Sigmoid colon (tissue), 6 donors: ENCODE measurements at regions not wholly inside any gene's neighbourhood (a gene's known extent, or its start where the extent isn't known, plus 50 kb on each side); places are given as distances from the start of the nearest gene placed in this dataset.

Experiments
- DNase-seq: peaks from one replicate; pipeline ENCODE4 v3.0.0-alpha.2; 2019
- H3K27ac ChIP-seq, 4 donors: fragments of 200-600 bp; sonication (generic); one replicate each; pipeline ENCODE4 v1.5.1; 2016 to 2019; ENCODE audit warnings: mild to moderate bottlenecking in 1 of 4
- H3K27me3 ChIP-seq, 3 donors: fragments of 200-600 bp; sonication (generic); one replicate each; pipeline ENCODE4 v1.5.1; 2019; ENCODE audit warnings: mild to moderate bottlenecking in 1 of 3
- H3K36me3 ChIP-seq, 4 donors: fragments of 200-600 bp; sonication (generic); one replicate each; pipeline ENCODE4 v1.5.1; 2016 to 2019
- H3K4me1 ChIP-seq, 4 donors: fragments of 200-600 bp; sonication (generic); one replicate each; pipeline ENCODE4 v1.5.1; 2017 to 2019
- H3K4me3 ChIP-seq, 4 donors: fragments of 200-600 bp; sonication (generic); one replicate each; pipeline ENCODE4 v1.5.1; 2017 to 2019; ENCODE audit warnings: mild to moderate bottlenecking in 2 of 4, moderate library complexity in 1 of 4
- H3K9me3 ChIP-seq, 4 donors: fragments of 200-600 bp in 3 of 4; sonication (generic) in 3 of 4; one replicate each; pipeline versions ENCODE4 v1.5.1 to v1.6.1; 2013 to 2019
- CTCF ChIP-seq, 4 experiments: fragments of 450-650 bp in 3 of 4; fragments of 200-600 bp in 1 of 4; IDR thresholded peaks; one replicate each; pipeline ENCODE4 v1.5.1; 2016 to 2019; ENCODE audit warnings: antibody characterized with exemption in 4 of 4, mild to moderate bottlenecking in 3 of 4, moderate library complexity in 2 of 4
- EP300 ChIP-seq, 4 donors: sonication (generic); formaldehyde crosslinking; IDR thresholded peaks; one replicate each; pipeline ENCODE4 v1.6.1; 2017; ENCODE audit warnings: antibody characterized with exemption in 4 of 4
- POLR2A ChIP-seq, 2 donors: fragments of 450-650 bp; IDR thresholded peaks; one replicate each; pipeline ENCODE4 v1.6.1; 2016; ENCODE audit warnings: antibody characterized with exemption in 2 of 2, mild to moderate bottlenecking in 2 of 2, moderate library complexity in 2 of 2
- POLR2AphosphoS5 ChIP-seq, 4 donors: sonication (generic); formaldehyde crosslinking; IDR thresholded peaks; one replicate each; pipeline ENCODE4 v1.6.1; 2017; ENCODE audit warnings: antibody characterized with exemption in 4 of 4
- WGBS, 2 donors: extraction: QIAGEN DNeasy Blood & Tissue Kit; methylation state at CpG; one replicate each; pipeline ENCODE4 v1.1.7; 2013; 5-methylcytosine and 5-hydroxymethylcytosine counted together
- intact Hi-C: fragments of 100-400 bp; cut with DNase I; formaldehyde crosslinking; loops from one replicate; pipeline ENCODE4 v1.15.1; 2023
- donor health status: healthy with polysubstance abuse.
- donor health status: healthy.

- intact Hi-C loops: no loop called here
- 61 to 72% methylated on average over 11 of the region's 11 CpGs for WGBS, 2 donors
- no peak overlapping the region for H3K4me3 ChIP-seq
- H3K27me3 ChIP-seq: no peaks in the 10 kb centered on the region
- no peaks in the 10 kb centered on the region for H3K36me3 ChIP-seq
- H3K4me1 ChIP-seq: no peaks in the 10 kb centered on the region
- no peak for DNase-seq
- TF ChIP-seq POLR2A (IDR thresholded peaks at IDR 0.05) (no peak), POLR2AphosphoS5 (IDR thresholded peaks at IDR 0.05) (no peak), EP300 (IDR thresholded peaks at IDR 0.05) (no peak), CTCF (IDR thresholded peaks at IDR 0.05) (no peak)
- H3K9me3 ChIP-seq: no peaks in the 10 kb centered on the region
- H3K27ac ChIP-seq: no peak overlapping the region
Observed at GRCh38 chr17:79169366-79169765, 94.7 kb downstream of the ENGASE start.

- no peaks in the 10 kb centered on the region for H3K4me1 ChIP-seq
- 85 to 86% methylated on average over 20 of the region's 20 CpGs for WGBS, 2 donors
Observed at GRCh38 chr17:79168486-79169055, 93.9 kb downstream of the ENGASE start.

GRCh38 chr17:79167486-79167885, 92.9 kb downstream of the ENGASE start:
- Histone ChIP-seq H3K9me3 (no peaks in the 10 kb centered on the region), H3K4me1 (no peaks in the 10 kb centered on the region), H3K27ac (no peak overlapping the region), H3K36me3 (no peaks in the 10 kb centered on the region), H3K4me3 (no peak overlapping the region), H3K27me3 (no peaks in the 10 kb centered on the region)
- 85 to 87% methylated on average over 14 of the region's 14 CpGs for WGBS, 2 donors
- intact Hi-C loops: no loop called here
- no peak for DNase-seq
- TF ChIP-seq POLR2A (IDR thresholded peaks at IDR 0.05): no peak
- no peak for TF ChIP-seq CTCF (IDR thresholded peaks at IDR 0.05)
- TF ChIP-seq POLR2AphosphoS5 (IDR thresholded peaks at IDR 0.05): no peak
- no peak for TF ChIP-seq EP300 (IDR thresholded peaks at IDR 0.05)

More at GRCh38 chr17:79168486-79169055, 93.9 kb downstream of the ENGASE start:
- intact Hi-C loops: no loop called here
- no peaks in the 10 kb centered on the region for H3K9me3 ChIP-seq
- H3K36me3 ChIP-seq: no peaks in the 10 kb centered on the region
- no peak overlapping the region for H3K4me3 ChIP-seq
- no peaks in the 10 kb centered on the region for H3K27me3 ChIP-seq
- DNase-seq: no peak
- no peak overlapping the region for H3K27ac ChIP-seq
- no peak for TF ChIP-seq POLR2AphosphoS5 (IDR thresholded peaks at IDR 0.05)
- no peak for TF ChIP-seq POLR2A (IDR thresholded peaks at IDR 0.05)

GRCh38 chr17:79165756-79166473, 91.3 kb downstream of the ENGASE start:
- TF ChIP-seq POLR2A (IDR thresholded peaks at IDR 0.05): no peak
- TF ChIP-seq EP300 (IDR thresholded peaks at IDR 0.05): no peak
- no peak for TF ChIP-seq POLR2AphosphoS5 (IDR thresholded peaks at IDR 0.05)
- no peak for TF ChIP-seq CTCF (IDR thresholded peaks at IDR 0.05)
- Histone ChIP-seq H3K27me3 (no peaks in the 10 kb centered on the region), H3K4me3 (no peak overlapping the region)

GRCh38 chr17:79164913-79165695, 90.5 kb downstream of the ENGASE start:
- intact Hi-C loops: no loop called here
- no peaks in the 10 kb centered on the region for H3K27me3 ChIP-seq
- TF ChIP-seq EP300 (IDR thresholded peaks at IDR 0.05): no peak

More at GRCh38 chr17:79165756-79166473, 91.3 kb downstream of the ENGASE start:
- WGBS, 2 donors: 27 to 72% methylated on average over 24 of the region's 24 CpGs
- Histone ChIP-seq H3K4me1 (no peaks in the 10 kb centered on the region), H3K9me3 (no peaks in the 10 kb centered on the region), H3K27ac (no peak overlapping the region), H3K36me3 (no peaks in the 10 kb centered on the region)
- intact Hi-C loops: no loop called here
- no peak for DNase-seq

More at GRCh38 chr17:79164913-79165695, 90.5 kb downstream of the ENGASE start:
- Histone ChIP-seq H3K27ac (no peak overlapping the region), H3K4me1 (no peaks in the 10 kb centered on the region), H3K4me3 (no peak overlapping the region), H3K36me3 (no peaks in the 10 kb centered on the region), H3K9me3 (no peaks in the 10 kb centered on the region)
- WGBS, 2 donors: 47 to 63% methylated on average over 21 of the region's 21 CpGs
- DNase-seq: no peak
